ENCODE measurements at regions not wholly inside any gene's neighbourhood (a gene's known extent, or its start where the extent isn't known, plus 50 kb on each side); places are given as distances from the start of the nearest gene placed in this dataset.

- no peak for TF ChIP-seq SUZ12 (IDR thresholded peaks at IDR 0.05)
- TF ChIP-seq FOXM1 (IDR thresholded peaks at IDR 0.05; ENCODE audit: borderline replicate concordance): no peak
- no peak for TF ChIP-seq ZNF384 (IDR thresholded peaks at IDR 0.05)
- no peak for TF ChIP-seq SP1 (IDR thresholded peaks at IDR 0.05)
- no peak for TF ChIP-seq BHLHE40 (IDR thresholded peaks at IDR 0.05; ENCODE audit: borderline replicate concordance)
- no peak for TF ChIP-seq TARDBP (IDR thresholded peaks at IDR 0.05)
- TF ChIP-seq LEF1 (IDR thresholded peaks at IDR 0.05; ENCODE audit: borderline replicate concordance): no peak
- no peak for TF ChIP-seq PKNOX1 (IDR thresholded peaks at IDR 0.05)
Measured at GRCh38 chr10:117424883-117425649, 49.8 kb upstream of the PDZD8 start.

All from HEK293T (cell line).